ENCODE measurements at regions not wholly inside any gene's neighbourhood (a gene's known extent, or its start where the extent isn't known, plus 50 kb on each side); places are given as distances from the start of the nearest gene placed in this dataset.

DNA sequence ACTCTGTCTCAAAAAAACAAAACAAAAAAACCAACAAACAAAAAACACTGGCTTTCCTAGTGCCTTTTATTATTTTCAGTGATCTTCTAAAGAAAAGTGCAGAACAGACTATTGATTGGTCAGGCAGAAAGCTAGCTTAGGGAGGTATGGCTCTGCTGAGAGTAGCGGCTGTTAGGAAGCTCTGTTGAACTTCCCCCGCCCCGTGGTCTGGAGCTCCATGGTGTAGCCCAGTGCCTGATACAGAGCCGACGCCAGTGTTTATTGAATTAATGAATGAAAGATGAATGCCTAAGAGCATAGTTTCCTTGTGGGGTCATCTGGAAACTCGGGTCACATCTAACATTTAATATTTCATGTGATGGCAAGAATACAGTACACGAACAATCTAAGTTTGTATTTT is 90.5 kb upstream of the ARMC3 start:
- in situ Hi-C loops (cut with HindIII; ENCODE audit: extremely low pct_ligation_motif_present, low pct_unique_long_range_greater_than_20kb): no loop called here
- no peak for ATAC-seq
- TF ChIP-seq, protein P1, sequence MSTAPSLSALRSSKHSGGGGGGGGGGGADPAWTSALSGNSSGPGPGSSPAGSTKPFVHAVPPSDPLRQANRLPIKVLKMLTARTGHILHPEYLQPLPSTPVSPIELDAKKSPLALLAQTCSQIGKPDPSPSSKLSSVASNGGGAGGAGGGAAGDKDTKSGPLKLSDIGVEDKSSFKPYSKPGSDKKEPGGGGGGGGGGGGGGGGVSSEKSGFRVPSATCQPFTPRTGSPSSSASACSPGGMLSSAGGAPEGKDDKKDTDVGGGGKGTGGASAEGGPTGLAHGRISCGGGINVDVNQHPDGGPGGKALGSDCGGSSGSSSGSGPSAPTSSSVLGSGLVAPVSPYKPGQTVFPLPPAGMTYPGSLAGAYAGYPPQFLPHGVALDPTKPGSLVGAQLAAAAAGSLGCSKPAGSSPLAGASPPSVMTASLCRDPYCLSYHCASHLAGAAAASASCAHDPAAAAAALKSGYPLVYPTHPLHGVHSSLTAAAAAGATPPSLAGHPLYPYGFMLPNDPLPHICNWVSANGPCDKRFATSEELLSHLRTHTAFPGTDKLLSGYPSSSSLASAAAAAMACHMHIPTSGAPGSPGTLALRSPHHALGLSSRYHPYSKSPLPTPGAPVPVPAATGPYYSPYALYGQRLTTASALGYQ (CRISPR knock-in tag; IDR thresholded peaks at IDR 0.05): no peak
- TF ChIP-seq, protein P2, sequence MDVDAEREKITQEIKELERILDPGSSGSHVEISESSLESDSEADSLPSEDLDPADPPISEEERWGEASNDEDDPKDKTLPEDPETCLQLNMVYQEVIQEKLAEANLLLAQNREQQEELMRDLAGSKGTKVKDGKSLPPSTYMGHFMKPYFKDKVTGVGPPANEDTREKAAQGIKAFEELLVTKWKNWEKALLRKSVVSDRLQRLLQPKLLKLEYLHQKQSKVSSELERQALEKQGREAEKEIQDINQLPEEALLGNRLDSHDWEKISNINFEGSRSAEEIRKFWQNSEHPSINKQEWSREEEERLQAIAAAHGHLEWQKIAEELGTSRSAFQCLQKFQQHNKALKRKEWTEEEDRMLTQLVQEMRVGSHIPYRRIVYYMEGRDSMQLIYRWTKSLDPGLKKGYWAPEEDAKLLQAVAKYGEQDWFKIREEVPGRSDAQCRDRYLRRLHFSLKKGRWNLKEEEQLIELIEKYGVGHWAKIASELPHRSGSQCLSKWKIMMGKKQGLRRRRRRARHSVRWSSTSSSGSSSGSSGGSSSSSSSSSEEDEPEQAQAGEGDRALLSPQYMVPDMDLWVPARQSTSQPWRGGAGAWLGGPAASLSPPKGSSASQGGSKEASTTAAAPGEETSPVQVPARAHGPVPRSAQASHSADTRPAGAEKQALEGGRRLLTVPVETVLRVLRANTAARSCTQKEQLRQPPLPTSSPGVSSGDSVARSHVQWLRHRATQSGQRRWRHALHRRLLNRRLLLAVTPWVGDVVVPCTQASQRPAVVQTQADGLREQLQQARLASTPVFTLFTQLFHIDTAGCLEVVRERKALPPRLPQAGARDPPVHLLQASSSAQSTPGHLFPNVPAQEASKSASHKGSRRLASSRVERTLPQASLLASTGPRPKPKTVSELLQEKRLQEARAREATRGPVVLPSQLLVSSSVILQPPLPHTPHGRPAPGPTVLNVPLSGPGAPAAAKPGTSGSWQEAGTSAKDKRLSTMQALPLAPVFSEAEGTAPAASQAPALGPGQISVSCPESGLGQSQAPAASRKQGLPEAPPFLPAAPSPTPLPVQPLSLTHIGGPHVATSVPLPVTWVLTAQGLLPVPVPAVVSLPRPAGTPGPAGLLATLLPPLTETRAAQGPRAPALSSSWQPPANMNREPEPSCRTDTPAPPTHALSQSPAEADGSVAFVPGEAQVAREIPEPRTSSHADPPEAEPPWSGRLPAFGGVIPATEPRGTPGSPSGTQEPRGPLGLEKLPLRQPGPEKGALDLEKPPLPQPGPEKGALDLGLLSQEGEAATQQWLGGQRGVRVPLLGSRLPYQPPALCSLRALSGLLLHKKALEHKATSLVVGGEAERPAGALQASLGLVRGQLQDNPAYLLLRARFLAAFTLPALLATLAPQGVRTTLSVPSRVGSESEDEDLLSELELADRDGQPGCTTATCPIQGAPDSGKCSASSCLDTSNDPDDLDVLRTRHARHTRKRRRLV (CRISPR knock-in tag; IDR thresholded peaks at IDR 0.05): no peak
- TF ChIP-seq GATAD1 (CRISPR knock-in tag; IDR thresholded peaks at IDR 0.05): no peak
- TF ChIP-seq, protein P3, sequence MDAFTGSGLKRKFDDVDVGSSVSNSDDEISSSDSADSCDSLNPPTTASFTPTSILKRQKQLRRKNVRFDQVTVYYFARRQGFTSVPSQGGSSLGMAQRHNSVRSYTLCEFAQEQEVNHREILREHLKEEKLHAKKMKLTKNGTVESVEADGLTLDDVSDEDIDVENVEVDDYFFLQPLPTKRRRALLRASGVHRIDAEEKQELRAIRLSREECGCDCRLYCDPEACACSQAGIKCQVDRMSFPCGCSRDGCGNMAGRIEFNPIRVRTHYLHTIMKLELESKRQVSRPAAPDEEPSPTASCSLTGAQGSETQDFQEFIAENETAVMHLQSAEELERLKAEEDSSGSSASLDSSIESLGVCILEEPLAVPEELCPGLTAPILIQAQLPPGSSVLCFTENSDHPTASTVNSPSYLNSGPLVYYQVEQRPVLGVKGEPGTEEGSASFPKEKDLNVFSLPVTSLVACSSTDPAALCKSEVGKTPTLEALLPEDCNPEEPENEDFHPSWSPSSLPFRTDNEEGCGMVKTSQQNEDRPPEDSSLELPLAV (CRISPR knock-in tag; conservative IDR thresholded peaks at IDR 0.05; ENCODE audit: low read depth): no peak
- TF ChIP-seq ZSCAN21 (CRISPR knock-in tag; IDR thresholded peaks at IDR 0.05; ENCODE audit: borderline replicate concordance): no peak
- no peak for TF ChIP-seq ZNF20 (CRISPR knock-in tag; IDR thresholded peaks at IDR 0.05)
- TF ChIP-seq KLF11 (CRISPR knock-in tag; IDR thresholded peaks at IDR 0.05): no peak
- no peak for TF ChIP-seq ZSCAN22 (CRISPR knock-in tag; IDR thresholded peaks at IDR 0.05)
- TF ChIP-seq, protein P4, sequence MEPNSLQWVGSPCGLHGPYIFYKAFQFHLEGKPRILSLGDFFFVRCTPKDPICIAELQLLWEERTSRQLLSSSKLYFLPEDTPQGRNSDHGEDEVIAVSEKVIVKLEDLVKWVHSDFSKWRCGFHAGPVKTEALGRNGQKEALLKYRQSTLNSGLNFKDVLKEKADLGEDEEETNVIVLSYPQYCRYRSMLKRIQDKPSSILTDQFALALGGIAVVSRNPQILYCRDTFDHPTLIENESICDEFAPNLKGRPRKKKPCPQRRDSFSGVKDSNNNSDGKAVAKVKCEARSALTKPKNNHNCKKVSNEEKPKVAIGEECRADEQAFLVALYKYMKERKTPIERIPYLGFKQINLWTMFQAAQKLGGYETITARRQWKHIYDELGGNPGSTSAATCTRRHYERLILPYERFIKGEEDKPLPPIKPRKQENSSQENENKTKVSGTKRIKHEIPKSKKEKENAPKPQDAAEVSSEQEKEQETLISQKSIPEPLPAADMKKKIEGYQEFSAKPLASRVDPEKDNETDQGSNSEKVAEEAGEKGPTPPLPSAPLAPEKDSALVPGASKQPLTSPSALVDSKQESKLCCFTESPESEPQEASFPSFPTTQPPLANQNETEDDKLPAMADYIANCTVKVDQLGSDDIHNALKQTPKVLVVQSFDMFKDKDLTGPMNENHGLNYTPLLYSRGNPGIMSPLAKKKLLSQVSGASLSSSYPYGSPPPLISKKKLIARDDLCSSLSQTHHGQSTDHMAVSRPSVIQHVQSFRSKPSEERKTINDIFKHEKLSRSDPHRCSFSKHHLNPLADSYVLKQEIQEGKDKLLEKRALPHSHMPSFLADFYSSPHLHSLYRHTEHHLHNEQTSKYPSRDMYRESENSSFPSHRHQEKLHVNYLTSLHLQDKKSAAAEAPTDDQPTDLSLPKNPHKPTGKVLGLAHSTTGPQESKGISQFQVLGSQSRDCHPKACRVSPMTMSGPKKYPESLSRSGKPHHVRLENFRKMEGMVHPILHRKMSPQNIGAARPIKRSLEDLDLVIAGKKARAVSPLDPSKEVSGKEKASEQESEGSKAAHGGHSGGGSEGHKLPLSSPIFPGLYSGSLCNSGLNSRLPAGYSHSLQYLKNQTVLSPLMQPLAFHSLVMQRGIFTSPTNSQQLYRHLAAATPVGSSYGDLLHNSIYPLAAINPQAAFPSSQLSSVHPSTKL (CRISPR knock-in tag; IDR thresholded peaks at IDR 0.05): no peak

More for the DNA sequence above, 90.5 kb upstream of the ARMC3 start:
- H3K27me3 ChIP-seq (ENCODE audit: control insufficient read depth in 1 of 2, insufficient read depth in 2 of 2, low read length in 2 of 2): no peaks in the 10 kb centered on the region; a peak in 1 of 5 replicates
- no peak overlapping the region for H3K4me3 ChIP-seq (replicated peaks in 1 of 3; ENCODE audit: insufficient read depth in 1 of 3, low read depth in 2 of 3, low read length in 3 of 3)
- H3K9ac ChIP-seq (ENCODE audit: insufficient read depth, low read depth, low read length): no peak overlapping the region
- H3K27ac ChIP-seq (ENCODE audit: extremely low read length, insufficient read depth, low read length): no peak overlapping the region
- no peaks in the 10 kb centered on the region for H4K20me1 ChIP-seq (ENCODE audit: insufficient read depth, low read length)
- 0 out of 2 replicates have a peak, but pooled peaks cover 5% of the 10 kb centered on the region for H3K4me1 ChIP-seq (ENCODE audit: insufficient read depth, low read length)
- BruUV-seq (replicated peaks): no TSS peak
- FAIRE-seq (no peak), DNase-seq (ENCODE audit: low spot score) (no peak)
- CTCF ChIA-PET (ENCODE audit: low intra/inter-chr PET ratio, low total read pairs): no interaction called here
- H2AFZ ChIP-seq (ENCODE audit: low read length): no peak overlapping the region
- no peaks in the 10 kb centered on the region for H3K9me3 ChIP-seq (ENCODE audit: low read length)
- 53% methylated on average over 7 of the region's 7 CpGs for WGBS (ENCODE audit: low lambda C conversion rate)
- intact Hi-C loops (cut with micrococcal nuclease; ENCODE audit: unreplicated experiment): no loop called here
- POLR2A ChIA-PET: no interaction called here
- no peaks in the 10 kb centered on the region for H3K36me3 ChIP-seq (replicated peaks in 1 of 2; ENCODE audit: control insufficient read depth in 1 of 2, insufficient read depth in 2 of 2, low read length in 2 of 2)
- no peak overlapping the region for H3K4me2 ChIP-seq (ENCODE audit: low read depth, low read length)
- H3K79me2 ChIP-seq (ENCODE audit: insufficient read depth, low read length): no peaks in the 10 kb centered on the region
